Heart left ventricle (tissue), 13 donors: ENCODE measurements at regions not wholly inside any gene's neighbourhood (a gene's known extent, or its start where the extent isn't known, plus 50 kb on each side); places are given as distances from the start of the nearest gene placed in this dataset.

Source experiments
- POLR2A ChIP-seq, 2 donors: fragments of 450-650 bp; IDR thresholded peaks; one replicate each; pipeline ENCODE4 v1.6.1; 2017; ENCODE audit warnings: antibody characterized with exemption in 2 of 2, mild to moderate bottlenecking in 2 of 2, moderate library complexity in 2 of 2
- TF ChIP-seq, protein P1 (sequence below), 12 donors: fragments of 200-600 bp; sonication (generic) in 4 of 12; IDR thresholded peaks; one replicate each; pipeline versions ENCODE4 v1.5.0 to v1.8.0; 2018 to 2022; ENCODE audit warnings: antibody characterized with exemption in 12 of 12, mild to moderate bottlenecking in 5 of 12
- donor health status: ischemic (EF 13 %, LVEDD 7.1; RV severe dilation, severe dysfunction).
- donor health status: DM: no; HTN: yes; CAD: no.
- donor health status: DM: no; HTN: no; CAD: no.
- donor health status: ischemic (EF 25% LVEDD 6.9; RV normal size, moderate dysfunction).
- donor health status: ischemic (EF 25% LVEDD 5.7; RV mildly dilated, moderate dysfunction).
- donor health status: ischemic (EF 35%, LVEDD 5.7; RV mildly dilated, moderate dysfunction).
- donor health status: nonischemic (EF 11% LVEDD 7.7; RV severe dilation, severe dysfunction).
- donor health status: DM: yes; HTN: yes; CAD: no.
- donor health status: PGD.
- donor health status: ischemic (EF 29% LVEDD 5.4; RV normal size, mild dysfunction).
- donor health status: nonischemic (EF 23%, LVEDD 6.1; RV moderate dilation, normal function).

DNA sequence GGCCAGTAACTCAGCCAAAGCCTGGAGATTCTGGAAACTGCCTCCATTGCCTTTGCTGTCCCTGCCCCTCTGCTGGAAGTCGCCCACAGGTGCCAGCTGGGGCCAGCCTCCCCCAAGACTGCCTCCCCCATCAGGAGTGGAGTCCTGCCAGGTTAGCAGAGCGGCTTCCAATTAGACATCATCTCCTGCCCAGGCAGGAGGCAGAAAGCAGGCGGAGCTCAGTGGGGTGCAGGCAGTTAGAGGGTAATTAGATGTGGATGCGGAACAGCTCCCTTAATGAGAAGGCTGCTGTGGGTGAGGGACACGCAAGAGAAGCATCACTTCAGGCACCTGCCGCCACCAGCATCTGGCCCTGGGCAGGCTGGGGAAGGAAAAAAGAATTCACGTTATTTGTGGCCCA, 90.9 kb upstream of the TP53I11 start:
- TF ChIP-seq, protein P1, sequence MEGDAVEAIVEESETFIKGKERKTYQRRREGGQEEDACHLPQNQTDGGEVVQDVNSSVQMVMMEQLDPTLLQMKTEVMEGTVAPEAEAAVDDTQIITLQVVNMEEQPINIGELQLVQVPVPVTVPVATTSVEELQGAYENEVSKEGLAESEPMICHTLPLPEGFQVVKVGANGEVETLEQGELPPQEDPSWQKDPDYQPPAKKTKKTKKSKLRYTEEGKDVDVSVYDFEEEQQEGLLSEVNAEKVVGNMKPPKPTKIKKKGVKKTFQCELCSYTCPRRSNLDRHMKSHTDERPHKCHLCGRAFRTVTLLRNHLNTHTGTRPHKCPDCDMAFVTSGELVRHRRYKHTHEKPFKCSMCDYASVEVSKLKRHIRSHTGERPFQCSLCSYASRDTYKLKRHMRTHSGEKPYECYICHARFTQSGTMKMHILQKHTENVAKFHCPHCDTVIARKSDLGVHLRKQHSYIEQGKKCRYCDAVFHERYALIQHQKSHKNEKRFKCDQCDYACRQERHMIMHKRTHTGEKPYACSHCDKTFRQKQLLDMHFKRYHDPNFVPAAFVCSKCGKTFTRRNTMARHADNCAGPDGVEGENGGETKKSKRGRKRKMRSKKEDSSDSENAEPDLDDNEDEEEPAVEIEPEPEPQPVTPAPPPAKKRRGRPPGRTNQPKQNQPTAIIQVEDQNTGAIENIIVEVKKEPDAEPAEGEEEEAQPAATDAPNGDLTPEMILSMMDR (IDR thresholded peaks at IDR 0.05): no peak
- no peak for TF ChIP-seq POLR2A (IDR thresholded peaks at IDR 0.05)
